AG09309 (cell line): ENCODE measurements at regions not wholly inside any gene's neighbourhood (a gene's known extent, or its start where the extent isn't known, plus 50 kb on each side); places are given as distances from the start of the nearest gene placed in this dataset.

Experiments used
- DNase-seq: peaks from one replicate; pipeline ENCODE4 v3.0.0-alpha.2; 2010; ENCODE audit warnings: low read depth
- H3K4me3 ChIP-seq: 2 replicates; pipeline ENCODE4 v1.5.1; 2011; ENCODE audit warnings: mild to moderate bottlenecking, low read depth, low read length, moderate library complexity; ENCODE audit not compliant: control insufficient read depth
- TF ChIP-seq, protein P1 (sequence below): IDR thresholded peaks from 2 replicates; pipeline ENCODE4 v1.5.1; 2011; ENCODE audit warnings: mild to moderate bottlenecking, low read depth, low read length, inconsistent platforms; ENCODE audit not compliant: insufficient read depth, control insufficient read depth; ENCODE audit errors: missing control alignments

DNA sequence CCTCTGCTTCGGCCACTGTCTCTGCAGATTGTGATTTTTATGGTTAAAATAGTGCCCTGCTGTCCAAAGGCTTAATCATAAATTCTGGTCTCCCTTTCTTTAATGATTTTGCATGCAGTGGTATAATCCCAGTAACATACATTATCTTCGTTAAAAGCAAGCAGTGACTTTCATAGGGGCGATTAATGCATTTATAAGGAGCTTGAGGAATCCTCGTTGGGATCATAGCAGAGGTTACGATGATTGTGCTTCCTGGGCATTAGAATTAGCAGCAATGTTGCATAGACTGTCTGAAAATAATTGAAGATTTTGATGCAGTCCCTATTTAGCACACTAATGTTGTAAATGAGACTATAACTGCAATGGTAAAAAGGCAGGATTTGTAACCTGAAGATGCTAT lies 181.3 kb downstream of the PRL start:
- no peak overlapping the region for H3K4me3 ChIP-seq
- TF ChIP-seq, protein P1, sequence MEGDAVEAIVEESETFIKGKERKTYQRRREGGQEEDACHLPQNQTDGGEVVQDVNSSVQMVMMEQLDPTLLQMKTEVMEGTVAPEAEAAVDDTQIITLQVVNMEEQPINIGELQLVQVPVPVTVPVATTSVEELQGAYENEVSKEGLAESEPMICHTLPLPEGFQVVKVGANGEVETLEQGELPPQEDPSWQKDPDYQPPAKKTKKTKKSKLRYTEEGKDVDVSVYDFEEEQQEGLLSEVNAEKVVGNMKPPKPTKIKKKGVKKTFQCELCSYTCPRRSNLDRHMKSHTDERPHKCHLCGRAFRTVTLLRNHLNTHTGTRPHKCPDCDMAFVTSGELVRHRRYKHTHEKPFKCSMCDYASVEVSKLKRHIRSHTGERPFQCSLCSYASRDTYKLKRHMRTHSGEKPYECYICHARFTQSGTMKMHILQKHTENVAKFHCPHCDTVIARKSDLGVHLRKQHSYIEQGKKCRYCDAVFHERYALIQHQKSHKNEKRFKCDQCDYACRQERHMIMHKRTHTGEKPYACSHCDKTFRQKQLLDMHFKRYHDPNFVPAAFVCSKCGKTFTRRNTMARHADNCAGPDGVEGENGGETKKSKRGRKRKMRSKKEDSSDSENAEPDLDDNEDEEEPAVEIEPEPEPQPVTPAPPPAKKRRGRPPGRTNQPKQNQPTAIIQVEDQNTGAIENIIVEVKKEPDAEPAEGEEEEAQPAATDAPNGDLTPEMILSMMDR = no peak
- no peak for DNase-seq

DNA sequence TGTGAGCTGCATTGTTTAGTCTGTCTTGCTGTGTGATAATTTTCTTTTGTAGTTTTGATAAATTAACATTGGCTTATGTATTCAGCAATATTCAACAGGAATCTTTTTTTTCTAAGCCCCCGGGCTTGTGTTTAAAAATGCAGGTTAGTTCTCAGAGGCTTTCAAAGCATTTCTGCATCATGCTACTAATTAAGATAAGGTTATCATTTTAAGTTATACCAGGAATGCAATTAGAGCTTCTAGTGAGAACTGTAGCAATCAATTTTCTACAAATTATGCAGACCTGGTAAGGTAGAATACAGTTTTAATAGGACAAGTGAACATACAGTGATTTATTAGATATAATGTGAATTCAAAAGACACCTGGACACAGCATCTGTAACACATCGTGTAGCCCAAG lies 179.2 kb downstream of the PRL start:
- DNase-seq = no peak
- no peak overlapping the region for H3K4me3 ChIP-seq
- TF ChIP-seq, protein P1 = no peak

DNA sequence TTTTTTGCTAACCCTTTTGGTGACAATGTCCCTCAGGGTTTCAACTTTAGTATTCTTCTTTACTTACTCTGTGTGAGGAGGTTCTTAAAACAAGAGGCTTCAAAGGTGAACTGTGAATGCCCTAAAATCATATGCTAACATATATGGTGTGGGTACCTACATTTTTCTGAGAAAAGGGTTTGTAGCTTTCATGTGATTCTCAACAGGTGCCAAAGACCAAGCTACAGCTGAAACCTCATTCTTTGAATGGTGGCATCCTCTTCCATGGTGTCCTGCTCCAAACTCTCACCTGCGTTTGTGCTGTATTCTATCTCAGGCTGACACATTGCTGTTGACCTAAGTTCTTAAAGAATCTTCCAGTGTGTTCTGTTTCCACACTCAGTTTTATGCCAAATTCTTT lies 177.3 kb downstream of the PRL start:
- no peak for DNase-seq
- no peak overlapping the region for H3K4me3 ChIP-seq
- TF ChIP-seq, protein P1 = no peak

DNA sequence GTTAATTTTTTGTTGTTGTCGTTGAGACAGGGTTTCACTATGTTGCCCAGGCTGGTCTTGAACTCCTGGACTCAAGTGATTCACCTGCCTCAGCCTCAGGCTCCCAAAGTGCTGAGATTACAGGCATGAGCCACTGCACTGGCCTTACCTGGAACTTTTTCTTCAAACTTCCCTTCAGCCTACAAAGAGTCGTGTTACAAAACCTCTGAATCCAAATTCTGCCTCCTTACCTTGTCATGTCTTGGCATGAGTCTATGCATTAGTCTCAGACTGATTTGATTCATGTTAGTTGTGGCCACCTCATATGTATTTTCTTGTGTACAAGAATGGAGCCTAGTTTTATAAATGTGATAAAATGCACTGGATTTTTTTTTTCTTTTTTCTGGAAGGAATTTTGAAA lies 172.1 kb downstream of the PRL start:
- H3K4me3 ChIP-seq = no peak overlapping the region
- no peak for DNase-seq
- TF ChIP-seq, protein P1 = no peak

DNA sequence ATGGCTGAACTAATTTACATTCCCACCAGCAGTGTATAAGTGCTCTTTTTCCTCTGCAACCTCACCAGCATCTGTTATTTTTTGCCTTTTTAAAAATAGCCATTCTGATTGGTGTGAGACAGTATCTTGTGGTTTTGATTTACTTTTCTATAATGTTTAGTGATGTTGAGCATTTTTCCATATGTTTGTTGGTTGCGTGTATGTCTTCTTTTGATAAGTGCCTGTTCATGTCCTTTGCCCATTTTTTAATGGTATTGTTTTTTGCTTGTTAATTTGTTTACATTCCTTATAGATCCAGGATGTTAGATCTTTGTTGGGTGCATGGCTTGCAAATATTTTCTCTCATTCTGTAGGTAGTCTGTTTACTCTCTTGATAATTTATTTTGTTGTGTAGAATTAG lies 169.9 kb downstream of the PRL start:
- TF ChIP-seq, protein P1 = no peak
- DNase-seq = no peak
- H3K4me3 ChIP-seq = no peak overlapping the region

DNA sequence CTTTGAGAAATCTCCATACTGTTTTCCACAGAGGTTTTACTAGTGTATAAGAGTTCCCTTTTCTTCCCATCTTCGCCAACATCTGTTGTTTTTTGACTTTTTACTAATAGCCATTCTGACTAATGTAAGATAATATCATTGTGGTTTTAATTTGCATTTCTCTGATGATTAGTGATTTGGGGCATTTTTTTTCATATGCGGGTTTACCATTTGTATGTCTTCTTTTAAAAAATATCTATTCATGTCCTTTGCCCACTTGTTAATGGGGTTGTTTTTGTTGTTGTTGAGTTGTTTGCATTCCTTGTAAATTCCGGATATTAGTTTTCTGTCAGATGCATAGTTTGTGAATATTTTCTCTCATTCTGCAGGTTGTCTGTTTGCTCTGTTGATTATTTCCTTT lies 167.1 kb downstream of the PRL start:
- DNase-seq = no peak
- H3K4me3 ChIP-seq = no peak overlapping the region
- TF ChIP-seq, protein P1 = no peak

DNA sequence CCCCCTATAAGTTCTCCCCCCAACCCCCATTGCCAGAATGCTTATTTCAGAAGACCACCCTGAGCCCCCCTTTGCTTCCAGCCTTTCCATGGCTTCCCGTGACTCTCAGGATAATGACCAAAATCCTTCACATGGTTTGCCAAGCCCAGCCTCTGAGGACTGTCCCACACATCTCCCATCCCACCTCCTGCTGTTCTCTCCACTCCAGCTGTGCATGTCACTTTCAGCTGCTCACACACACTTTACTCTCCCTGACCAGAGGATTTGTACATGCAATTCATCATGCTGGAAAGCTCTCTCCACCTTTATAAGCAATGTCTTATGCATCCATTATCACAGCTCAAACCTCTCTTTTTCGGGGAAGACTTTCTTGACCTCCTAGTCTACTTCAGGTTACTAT lies 164.2 kb downstream of the PRL start:
- no peak overlapping the region for H3K4me3 ChIP-seq
- TF ChIP-seq, protein P1 = no peak
- DNase-seq = no peak
